SIG-M5 treated with dmso at 0.1 percent for 504 hours (cell line): ENCODE measurements at regions not wholly inside any gene's neighbourhood (a gene's known extent, or its start where the extent isn't known, plus 50 kb on each side); places are given as distances from the start of the nearest gene placed in this dataset.
"Not testable (repeated sequence)": the region's sequence is repeated elsewhere in the genome, so short reads cannot be mapped to it uniquely, and the experiment has no call there.

Source experiments
- DNase-seq: peaks from one replicate; lab custom pipeline; 2025; ENCODE audit not compliant: unreplicated experiment; lab: John Stamatoyannopoulos, UW

- DNase-seq, result no peak
Observed at GRCh38 chr4:13678186-13678924, 50.8 kb upstream of the BOD1L1 start.

GRCh38 chr4:13681570-13681969, 54.0 kb upstream of the BOD1L1 start:
- no peak for DNase-seq

- DNase-seq, result no peak
Observed at GRCh38 chr4:13694256-13694655, 66.7 kb upstream of the BOD1L1 start.

GRCh38 chr4:13698296-13698695, 70.8 kb upstream of the BOD1L1 start:
- DNase-seq, result no peak

- no peak for DNase-seq
Observed at GRCh38 chr4:13700021-13700857, 72.7 kb upstream of the BOD1L1 start.

- DNase-seq, result not testable (repeated sequence)
Observed at GRCh38 chr4:13700858-13701140, 73.3 kb upstream of the BOD1L1 start.

- DNase-seq, result no peak
Observed at GRCh38 chr4:13701937-13702446, 74.5 kb upstream of the BOD1L1 start.

DNA sequence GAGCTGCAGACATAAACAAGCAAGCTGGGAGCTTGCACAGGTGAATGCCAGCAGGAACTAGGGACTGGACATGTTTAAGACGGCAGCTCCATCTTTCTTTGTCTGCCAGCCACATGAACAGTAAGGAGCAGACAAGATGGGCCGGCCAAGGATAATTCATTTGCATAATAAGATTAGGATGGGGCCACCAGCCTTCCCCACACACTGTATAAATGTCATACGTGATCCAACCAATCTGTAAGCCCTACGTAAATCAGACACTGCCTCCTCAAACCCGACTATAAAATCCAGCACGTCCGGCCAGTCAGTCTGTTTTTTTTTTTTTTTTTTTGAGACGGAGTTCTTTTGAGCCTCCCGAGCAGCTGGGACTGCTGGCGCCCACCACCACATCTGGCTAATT, 75.6 kb upstream of the BOD1L1 start:
- no peak for DNase-seq

DNA sequence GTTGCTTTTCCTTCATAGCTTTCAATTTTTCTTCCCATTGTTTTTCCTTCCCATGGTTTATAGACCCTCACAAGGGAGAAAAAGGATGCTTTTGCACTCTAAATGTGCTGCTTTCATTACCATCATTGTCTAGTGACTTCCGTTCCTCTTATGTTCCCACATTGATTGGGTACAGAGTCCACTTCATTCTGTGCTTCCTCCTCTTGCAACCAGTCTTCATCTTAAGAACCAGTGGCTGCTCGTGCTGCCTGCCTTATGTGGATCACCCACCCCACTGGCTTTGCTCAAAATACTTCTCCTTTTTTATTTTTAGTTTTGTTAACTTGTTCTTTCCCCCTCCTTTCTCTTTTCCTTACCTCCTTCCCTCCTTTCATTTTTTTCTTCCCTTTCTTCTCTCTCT, 76.5 kb upstream of the BOD1L1 start:
- DNase-seq, result peak; percentile 10

- no peak for DNase-seq
Observed at GRCh38 chr4:13704761-13705160, 77.2 kb upstream of the BOD1L1 start.

GRCh38 chr4:13705521-13706041, 78.1 kb upstream of the BOD1L1 start:
- DNase-seq, result no peak

DNA sequence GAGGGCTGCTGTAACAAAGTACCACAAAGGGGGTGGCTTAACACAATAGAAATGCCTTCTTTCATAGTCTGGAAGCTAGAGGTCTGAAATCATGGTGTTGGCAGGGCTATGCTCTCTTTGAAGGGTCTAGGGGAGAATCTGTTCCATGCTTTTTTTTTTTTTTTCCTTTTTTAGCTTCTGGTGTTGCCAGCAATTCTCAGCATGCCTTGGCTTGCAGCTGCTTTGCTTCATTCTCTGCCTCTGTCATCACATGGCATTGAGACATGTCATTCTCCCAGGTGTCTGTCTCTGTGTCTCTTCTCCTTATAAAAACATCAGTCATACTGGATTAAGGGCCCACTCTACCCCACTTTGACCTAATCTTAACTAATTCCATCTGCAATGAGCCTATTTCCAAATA, 78.6 kb upstream of the BOD1L1 start:
- no peak for DNase-seq

- DNase-seq, result no peak
Observed at GRCh38 chr4:13706716-13707115, 79.2 kb upstream of the BOD1L1 start.

- DNase-seq, result no peak
Observed at GRCh38 chr4:13710246-13710885, 82.8 kb upstream of the BOD1L1 start.

DNA sequence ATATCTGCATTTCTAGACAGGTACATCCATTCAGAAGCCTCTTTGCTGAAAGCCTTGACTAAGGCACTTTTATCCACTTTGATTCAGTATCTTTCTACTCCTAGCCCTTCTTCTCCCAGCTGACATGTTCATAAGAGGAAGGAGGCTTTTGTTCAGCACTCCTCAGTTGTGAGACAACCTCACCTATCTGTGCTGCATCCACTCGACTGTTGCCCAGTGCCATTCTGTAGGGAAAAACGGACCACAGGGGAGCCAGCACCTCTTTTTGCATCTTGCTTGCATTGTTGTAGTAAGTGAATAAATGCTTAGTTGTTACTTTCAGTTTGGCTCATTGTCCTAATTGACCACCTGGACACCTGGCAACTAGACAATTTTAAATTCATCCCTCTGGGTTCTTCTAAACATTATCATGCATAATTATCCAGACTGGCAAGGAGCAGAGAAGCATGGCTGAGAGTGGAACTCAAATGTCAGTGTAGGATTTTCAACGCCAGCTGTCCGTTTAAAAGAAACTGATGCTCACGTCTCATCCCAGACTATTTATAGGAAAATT, 83.8 kb upstream of the BOD1L1 start:
- DNase-seq, result no peak

GRCh38 chr4:13721894-13722293, 94.4 kb upstream of the BOD1L1 start:
- no peak for DNase-seq

- no peak for DNase-seq
Observed at GRCh38 chr4:13722649-13723048, 95.1 kb upstream of the BOD1L1 start.

- no peak for DNase-seq
Observed at GRCh38 chr4:13728761-13729160, 101.2 kb upstream of the BOD1L1 start.

GRCh38 chr4:13731019-13731418, 103.5 kb upstream of the BOD1L1 start:
- DNase-seq, result no peak

- DNase-seq, result no peak
Observed at GRCh38 chr4:13733817-13734216, 106.3 kb upstream of the BOD1L1 start.

- no peak for DNase-seq
Observed at GRCh38 chr4:13750594-13750993, 123.1 kb upstream of the BOD1L1 start.
